SKM-1 treated with dmso at 0.1 percent for 144 hours (cell line): ENCODE measurements at regions not wholly inside any gene's neighbourhood (a gene's known extent, or its start where the extent isn't known, plus 50 kb on each side); places are given as distances from the start of the nearest gene placed in this dataset.

Experiments
- DNase-seq: peaks from one replicate; lab custom pipeline; 2025; ENCODE audit not compliant: unreplicated experiment; lab: John Stamatoyannopoulos, UW

GRCh38 chr7:47664650-47665195 is 82.8 kb upstream of the TNS3 start:
- DNase-seq, result no peak

GRCh38 chr7:47663851-47664250 is 81.9 kb upstream of the TNS3 start:
- DNase-seq, result no peak

- no peak for DNase-seq
Measured at GRCh38 chr7:47663213-47663612, 81.3 kb upstream of the TNS3 start.

DNA sequence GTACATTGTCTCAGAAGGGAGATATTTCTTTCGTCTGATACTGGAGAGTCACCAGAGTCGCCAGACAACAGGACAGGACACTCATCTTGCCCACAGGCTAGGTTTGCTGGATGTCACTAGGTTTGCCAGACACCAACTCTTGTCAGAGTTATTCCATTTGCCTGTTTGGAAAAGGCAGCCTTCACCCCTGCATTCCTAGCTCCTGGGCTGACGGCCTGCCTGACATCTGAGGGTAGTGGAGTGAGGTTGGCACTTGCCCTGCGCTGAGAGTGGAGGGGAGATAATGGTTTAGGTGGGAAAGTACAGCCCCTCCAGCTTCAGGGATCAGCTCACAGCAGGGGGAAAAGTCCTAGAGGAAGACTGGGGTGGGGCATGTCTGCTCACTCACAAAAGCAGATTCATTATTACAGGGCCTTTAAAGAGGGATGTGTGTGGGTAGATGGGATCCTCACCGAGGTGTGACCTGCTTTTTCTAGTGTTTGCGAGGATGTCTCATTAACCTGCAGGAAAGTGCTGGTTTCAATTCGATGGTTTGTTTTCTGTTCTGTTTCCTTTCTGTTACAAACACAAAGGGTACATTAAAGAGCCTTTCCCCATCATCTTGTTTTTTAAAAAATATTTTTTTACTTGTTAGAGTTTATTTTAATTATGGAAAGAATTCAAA is 79.3 kb upstream of the TNS3 start:
- no peak for DNase-seq

DNA sequence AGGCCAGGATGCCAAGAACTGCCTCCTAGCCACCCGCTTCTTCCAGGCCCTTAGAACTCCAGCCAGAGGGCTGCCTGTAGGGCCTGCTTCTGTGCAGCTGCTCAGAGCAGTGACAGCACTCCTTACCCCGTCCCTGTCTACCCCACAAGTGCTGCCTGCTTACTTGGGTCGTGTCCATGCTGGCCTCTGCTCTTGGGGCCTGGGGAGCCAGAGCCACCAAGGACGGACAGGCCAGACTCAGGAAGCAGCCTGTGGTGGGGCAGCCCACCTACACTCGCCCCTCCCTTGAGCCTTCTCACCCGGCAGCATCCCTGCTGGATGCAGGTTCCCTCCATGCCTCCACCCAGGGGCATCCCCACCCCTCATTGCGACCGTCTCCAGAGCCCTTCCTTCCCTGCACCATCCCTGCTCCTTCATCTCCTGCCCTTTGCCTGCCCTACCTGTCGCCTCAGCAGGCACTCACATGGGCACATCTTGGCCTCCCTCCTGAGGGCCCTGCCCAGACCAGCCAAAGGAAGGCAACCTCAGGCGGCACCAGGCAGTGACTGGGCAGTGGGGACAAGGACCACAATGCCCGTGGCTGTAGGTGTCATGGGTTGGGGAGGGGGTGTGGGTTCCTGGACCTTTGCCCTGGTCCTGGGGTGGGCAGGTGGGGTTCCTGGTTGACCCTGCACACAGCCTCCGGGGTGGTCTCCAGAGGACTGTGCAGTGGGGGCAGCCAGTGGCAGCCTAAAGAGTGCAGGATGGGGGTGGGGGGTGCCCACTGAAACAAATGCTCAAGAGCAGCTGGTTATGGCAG is 78.0 kb upstream of the TNS3 start:
- DNase-seq, result no peak

DNA sequence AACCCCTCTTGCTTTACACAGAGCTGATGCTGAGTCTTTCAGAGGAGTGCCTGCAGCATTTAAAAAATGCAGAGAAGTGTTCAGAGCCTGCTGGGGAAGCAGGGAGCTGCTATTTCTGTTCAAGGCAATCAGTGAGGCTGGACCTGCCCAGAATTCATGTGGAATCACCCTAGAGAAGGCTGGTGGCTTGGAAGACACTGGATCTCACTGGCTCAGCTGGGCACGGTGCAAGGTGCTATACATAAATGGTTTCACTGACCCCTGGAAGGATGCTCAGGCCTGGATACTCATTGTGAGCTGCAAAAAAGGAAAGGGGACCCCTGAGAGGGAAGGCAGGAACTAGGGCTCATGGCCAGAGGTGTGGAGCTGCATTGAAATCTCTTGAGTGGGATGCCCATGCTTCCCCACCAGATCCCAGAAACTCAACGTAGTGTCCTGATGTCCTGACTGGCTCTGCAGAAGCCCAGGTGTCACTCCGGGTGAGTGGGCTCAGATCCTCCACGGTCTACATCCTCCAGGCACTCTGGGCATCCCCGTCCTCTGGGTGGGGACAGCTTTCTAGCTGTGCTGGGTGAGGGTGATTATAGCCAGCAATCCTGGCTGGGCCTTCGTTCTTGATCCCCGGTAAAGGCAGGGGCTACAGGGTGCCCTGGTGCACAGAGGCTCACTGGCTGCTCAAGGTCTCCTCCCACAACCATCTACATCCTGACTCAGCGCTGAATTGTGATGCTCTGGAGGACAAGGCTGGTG is 77.2 kb upstream of the TNS3 start:
- no peak for DNase-seq

DNA sequence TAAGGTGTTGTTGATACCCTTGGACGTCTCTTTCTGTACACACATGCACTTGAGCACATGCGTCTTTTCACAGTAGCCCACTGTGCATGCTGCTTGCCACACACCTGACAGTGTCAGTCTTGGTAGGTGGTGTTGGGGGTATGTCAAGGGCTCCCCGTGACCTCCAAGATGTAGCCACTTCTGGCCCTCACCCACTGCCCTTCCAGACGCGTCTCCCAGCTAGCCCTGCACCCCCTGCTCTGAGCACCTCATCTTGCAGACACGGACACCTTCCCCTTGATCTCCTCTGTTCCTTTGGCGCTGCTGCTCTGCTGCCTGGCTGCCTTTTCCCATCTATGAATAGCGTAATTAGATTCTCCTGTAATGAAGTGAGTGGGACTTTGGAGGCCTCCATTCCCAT is 75.2 kb upstream of the TNS3 start:
- no peak for DNase-seq

GRCh38 chr7:47654672-47655298 is 72.9 kb upstream of the TNS3 start:
- no peak for DNase-seq

- DNase-seq, result no peak
Measured at GRCh38 chr7:47653550-47654411, 71.9 kb upstream of the TNS3 start.

DNA sequence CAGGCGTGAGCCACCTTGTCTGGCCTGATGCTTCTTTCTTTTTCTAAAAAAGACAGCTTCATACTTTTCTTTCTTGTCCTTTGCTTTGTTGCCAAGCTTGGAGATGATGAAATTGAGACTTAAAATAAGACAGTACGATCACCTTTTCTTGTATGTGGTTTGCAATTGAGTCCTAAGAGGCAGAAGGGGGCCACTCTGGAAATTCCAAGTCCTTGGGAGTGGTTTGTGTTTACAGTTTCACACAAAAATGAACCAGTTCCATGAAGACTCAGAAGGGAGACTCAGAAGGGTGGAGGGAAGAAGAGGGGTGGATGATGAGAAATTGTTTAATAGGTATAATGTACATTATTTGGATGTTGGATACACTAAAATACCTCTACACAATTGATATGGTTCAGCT is 70.7 kb upstream of the TNS3 start:
- no peak for DNase-seq

- no peak for DNase-seq
Measured at GRCh38 chr7:47651355-47652317, 69.7 kb upstream of the TNS3 start.

- no peak for DNase-seq
Measured at GRCh38 chr7:47649919-47650318, 68.0 kb upstream of the TNS3 start.

GRCh38 chr7:47648275-47648925 is 66.5 kb upstream of the TNS3 start:
- DNase-seq, result no peak

- no peak for DNase-seq
Measured at GRCh38 chr7:47647918-47648250, 66.0 kb upstream of the TNS3 start.

DNA sequence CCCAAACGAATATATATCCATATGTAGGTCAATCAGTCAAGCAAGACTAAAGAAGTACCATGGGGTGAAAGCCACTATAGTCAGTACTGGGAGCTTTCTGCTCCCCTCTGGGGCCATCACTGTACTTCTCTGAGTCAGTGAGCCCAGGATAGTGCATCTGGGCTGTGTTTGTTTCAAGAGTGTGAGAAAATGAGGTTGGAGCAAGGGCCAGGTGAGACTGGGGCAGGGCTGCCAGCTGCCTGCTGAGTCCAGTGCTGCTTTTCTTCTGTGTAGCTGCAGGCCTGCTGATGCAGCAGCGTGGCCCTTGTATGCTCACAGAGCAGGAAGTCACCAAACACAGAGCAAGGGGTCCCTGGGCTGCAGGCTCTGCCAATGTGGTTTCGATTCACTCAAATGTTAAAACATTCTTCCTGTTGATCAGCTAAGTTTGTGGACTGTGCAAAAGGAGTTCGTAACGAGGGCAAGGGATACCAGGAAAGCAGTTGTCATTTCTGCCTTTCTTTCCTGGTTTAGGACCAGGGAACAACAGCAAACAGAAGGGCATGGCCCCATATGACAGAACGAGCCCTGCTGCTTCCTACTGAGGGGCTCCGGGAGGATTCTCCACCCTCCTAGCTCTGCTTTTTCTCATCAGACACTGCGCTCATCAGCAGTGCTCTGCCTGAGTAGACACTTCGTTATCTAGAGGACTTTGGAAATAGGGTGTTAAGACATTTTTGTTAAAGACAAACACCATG is 65.4 kb upstream of the TNS3 start:
- DNase-seq, result no peak

DNA sequence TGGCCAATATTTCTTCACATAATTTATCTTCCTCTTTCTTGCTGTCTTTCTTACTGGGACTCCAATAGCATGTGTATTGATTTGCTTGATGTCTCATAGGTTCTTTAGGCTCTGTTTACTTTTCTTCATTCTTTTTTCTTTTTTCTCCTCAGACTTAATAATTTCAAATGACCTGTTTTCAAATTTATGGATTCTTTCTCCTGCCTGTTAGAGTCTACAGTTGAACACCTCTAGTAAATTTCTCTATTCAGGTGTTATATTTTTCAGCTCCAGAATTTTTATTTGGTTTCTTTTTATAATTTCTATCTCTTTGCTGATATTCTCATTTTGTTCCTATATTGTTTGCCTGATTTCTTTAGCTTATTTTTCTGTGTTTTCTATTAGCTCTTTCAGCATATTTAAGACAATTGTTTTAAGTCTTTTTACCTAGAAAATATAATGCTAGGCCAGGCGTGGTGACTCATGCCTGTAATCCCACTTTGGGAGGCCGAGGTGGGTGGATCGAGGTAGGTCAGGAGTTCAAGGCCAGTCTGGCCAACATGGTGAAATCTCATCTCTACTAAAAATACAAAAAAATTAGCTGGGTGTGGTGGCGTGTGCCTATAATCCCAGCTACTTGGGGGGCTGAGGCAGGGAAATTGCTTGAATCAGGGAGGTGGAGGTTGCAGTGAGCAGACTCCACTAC is 61.9 kb upstream of the TNS3 start:
- DNase-seq, result no peak

DNA sequence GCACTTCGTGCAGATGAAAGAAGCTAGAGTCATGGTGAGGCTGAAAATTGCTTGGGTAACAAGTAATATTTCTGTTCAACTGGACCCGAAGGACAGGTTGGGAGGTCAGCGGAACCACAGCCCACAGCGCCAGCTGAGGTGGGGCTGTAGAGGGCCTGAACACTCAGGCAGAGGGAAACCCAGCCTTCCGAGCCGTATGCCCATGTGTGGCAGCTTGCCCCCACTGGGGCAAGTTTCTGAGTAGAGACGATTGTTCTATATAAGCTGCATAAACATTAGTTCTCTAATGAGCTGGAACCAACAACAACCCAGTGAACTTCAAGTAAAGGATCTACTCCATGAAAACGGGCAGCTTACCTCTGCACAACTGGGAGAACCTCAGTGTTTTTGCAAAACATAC is 58.4 kb upstream of the TNS3 start:
- no peak for DNase-seq
